Endothelial cell of umbilical vein (primary cell): ENCODE measurements at regions not wholly inside any gene's neighbourhood (a gene's known extent, or its start where the extent isn't known, plus 50 kb on each side); places are given as distances from the start of the nearest gene placed in this dataset.

ENCODE experiments used
- BruUV-seq: library from RNA; stranded (reverse); fragments of 400-500 nt; replicated peaks from 2 replicates; lab custom pipeline; 2021; lab: Mats Ljungman, UMichigan
- CTCF ChIA-PET: fragments of 300-600, 350-600 bp; sonication (Branson Sonifier 250); formaldehyde crosslinking; loops from one replicate; lab custom pipeline; 2021; ENCODE audit warnings: antibody characterized with exemption, inconsistent platforms; lab: Charles Lee
- POLR2A ChIA-PET: fragments of 300-600, 350-600 bp; sonication (Branson Sonifier 250); formaldehyde crosslinking; loops from one replicate; lab custom pipeline; 2021; ENCODE audit warnings: antibody characterized with exemption, inconsistent platforms; lab: Charles Lee
- DNase-seq: peaks from one replicate; pipeline ENCODE4 v3.0.0-alpha.2; 2011; ENCODE audit warnings: low read depth, low spot score
- FAIRE-seq: peaks from 2 replicates; lab custom pipeline; 2011; peaks lifted over from hg19 to GRCh38; lab: Jason Lieb, UNC
- H2AFZ ChIP-seq: 2 replicates; pipeline ENCODE4 v1.6.0; 2012; ENCODE audit warnings: low read depth, low read length, control low read depth, inconsistent platforms
- H3K27ac ChIP-seq: 2 replicates; pipeline ENCODE4 v1.5.1; 2011; ENCODE audit warnings: low read depth, mild to moderate bottlenecking, control low read depth, low read length, moderate library complexity; ENCODE audit not compliant: insufficient read depth
- H3K27me3 ChIP-seq, 2 experiments: 2 replicates each; pipeline versions ENCODE4 v1.6.0 to v1.6.1; 2011; ENCODE audit warnings: low read length in 2 of 2, mixed read lengths in 1 of 2; ENCODE audit not compliant: control insufficient read depth in 2 of 2, insufficient read depth in 2 of 2
- H3K36me3 ChIP-seq, 2 experiments: 2 replicates in 1 of 2; 3 replicates in 1 of 2; pipeline ENCODE4 v1.5.1; 2011; ENCODE audit warnings: low read length in 2 of 2, mild to moderate bottlenecking in 1 of 2, moderate library complexity in 1 of 2; ENCODE audit not compliant: control insufficient read depth in 2 of 2, insufficient read depth in 2 of 2; ENCODE audit errors: extremely low read depth in 1 of 2
- H3K4me1 ChIP-seq: 3 replicates; pipeline ENCODE4 v1.5.1; 2011; ENCODE audit warnings: mild to moderate bottlenecking, low read length; ENCODE audit not compliant: control insufficient read depth, insufficient read depth; ENCODE audit errors: extremely low read depth
- H3K4me2 ChIP-seq: 2 replicates; pipeline ENCODE4 v1.6.1; 2011; ENCODE audit warnings: low read length, control low read depth, mixed read lengths; ENCODE audit not compliant: insufficient read depth
- H3K4me3 ChIP-seq, 3 experiments: fragments of 200-600 bp in 1 of 3; sonication (generic), shearing (Covaris generic) in 1 of 3; replicated peaks in 1 of 3; 2 replicates each; pipeline ENCODE4 v1.5.1; 2011 to 2016; ENCODE audit warnings: control low read depth in 3 of 3, low read length in 3 of 3, mild to moderate bottlenecking in 2 of 3, inconsistent platforms in 1 of 3, low read depth in 1 of 3, moderate library complexity in 1 of 3; ENCODE audit not compliant: insufficient read depth in 1 of 3
- H3K79me2 ChIP-seq: 2 replicates; pipeline ENCODE4 v1.6.0; 2012; ENCODE audit warnings: low read length, inconsistent platforms; ENCODE audit not compliant: control insufficient read depth, insufficient read depth
- H3K9ac ChIP-seq: replicated peaks from 2 replicates; pipeline ENCODE3; 2011; ENCODE audit warnings: low read length, control low read depth; ENCODE audit not compliant: insufficient read depth; ENCODE audit errors: extremely low read depth
- H3K9me1 ChIP-seq: replicated peaks from 3 replicates; pipeline ENCODE4 v1.6.0; 2011; ENCODE audit warnings: mild to moderate bottlenecking, low read length; ENCODE audit not compliant: control insufficient read depth, insufficient read depth; ENCODE audit errors: extremely low read depth
- H3K9me3 ChIP-seq: replicated peaks from 2 replicates; pipeline ENCODE4 v1.5.1; 2012; ENCODE audit warnings: low read length, inconsistent platforms; ENCODE audit not compliant: control insufficient read depth, insufficient read depth
- H4K20me1 ChIP-seq: replicated peaks from 2 replicates; pipeline ENCODE3; 2011; ENCODE audit warnings: mild to moderate bottlenecking, low read length; ENCODE audit not compliant: control insufficient read depth, insufficient read depth; ENCODE audit errors: extremely low read depth
- GATA2 ChIP-seq: IDR thresholded peaks from 2 replicates; pipeline ENCODE4 v1.7.0; 2011; ENCODE audit warnings: low read depth, mild to moderate bottlenecking, moderate library complexity, mixed read lengths, low read length; ENCODE audit not compliant: insufficient read length, insufficient read depth
- JUN ChIP-seq: IDR thresholded peaks from 2 replicates; pipeline ENCODE4 v1.6.1; 2011; ENCODE audit warnings: borderline replicate concordance, low read depth; ENCODE audit not compliant: insufficient read length, insufficient read depth
- MYC ChIP-seq: IDR thresholded peaks from one replicate; pipeline ENCODE4 v1.6.1; 2011; ENCODE audit warnings: mild to moderate bottlenecking, low read depth, low read length
- POLR2A ChIP-seq: IDR thresholded peaks from 2 replicates; pipeline ENCODE4 v1.6.1; 2012; ENCODE audit warnings: low read depth, mild to moderate bottlenecking, control low read depth, low read length
- POLR2AphosphoS5 ChIP-seq: IDR thresholded peaks from 2 replicates; pipeline ENCODE4 v1.6.1; 2012; ENCODE audit warnings: low read depth, mild to moderate bottlenecking, control low read depth, low read length, moderate library complexity; ENCODE audit not compliant: insufficient read depth
- dilution Hi-C: fragments of 300-500 bp; cut with MboI; formaldehyde crosslinking; loops from one replicate; pipeline ENCODE4 v1.15.0; 2019; ENCODE audit warnings: low sequenced_read_pairs; ENCODE audit not compliant: extremely low pct_ligation_motif_present
- intact Hi-C: fragments of 100-400 bp; cut with micrococcal nuclease; formaldehyde crosslinking; loops from one replicate; pipeline ENCODE4 v1.10.0; 2022
- TF ChIP-seq, protein P1 (sequence below), 2 donors: IDR thresholded peaks; 1 replicate in 1 of 2; 2 replicates in 1 of 2; pipeline ENCODE4 v1.5.1; 2011; ENCODE audit warnings: low read length in 2 of 2, mild to moderate bottlenecking in 2 of 2, moderate library complexity in 2 of 2, control low read depth in 1 of 2, inconsistent platforms in 1 of 2, low read depth in 1 of 2; ENCODE audit not compliant: insufficient read depth in 1 of 2; ENCODE audit errors: extremely low read depth in 1 of 2

DNA sequence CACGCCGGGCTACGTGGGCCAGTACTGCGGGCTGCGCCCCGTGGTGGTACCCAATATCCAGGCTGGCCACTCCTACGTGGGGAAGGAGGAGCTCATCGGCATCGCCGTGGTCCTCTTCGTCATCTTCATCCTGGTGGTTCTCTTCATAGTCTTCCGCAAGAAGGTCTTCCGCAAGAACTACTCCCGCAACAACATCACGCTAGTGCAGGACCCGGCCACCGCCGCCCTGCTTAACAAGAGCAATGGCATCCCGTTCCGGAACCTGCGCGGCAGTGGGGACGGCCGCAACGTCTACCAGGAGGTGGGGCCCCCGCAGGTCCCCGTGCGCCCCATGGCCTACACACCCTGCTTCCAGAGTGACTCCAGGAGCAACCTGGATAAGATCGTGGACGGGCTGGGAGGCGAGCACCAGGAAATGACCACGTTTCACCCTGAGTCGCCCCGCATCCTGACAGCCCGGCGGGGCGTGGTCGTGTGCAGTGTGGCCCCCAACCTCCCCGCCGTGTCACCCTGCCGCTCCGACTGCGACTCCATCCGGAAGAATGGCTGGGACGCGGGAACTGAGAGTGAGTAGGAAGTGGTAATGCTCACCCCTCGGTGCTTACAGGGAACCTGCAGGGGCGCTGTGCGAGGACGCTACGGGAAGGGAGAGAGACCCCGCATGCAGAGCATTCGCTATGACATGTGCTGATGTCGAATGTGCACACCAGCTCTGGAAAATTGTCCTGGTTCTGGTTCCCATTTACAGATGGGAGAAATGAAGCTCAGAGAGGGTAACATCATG is 86.4 kb upstream of the MTNR1B start:
- Histone ChIP-seq H2AFZ (no peak overlapping the region), H3K9ac (no peak overlapping the region), H3K27ac (no peak overlapping the region), H3K4me2 (no peak overlapping the region), H3K4me3 (no peak overlapping the region), H4K20me1 (no peaks in the 10 kb centered on the region), H3K79me2 (no peaks in the 10 kb centered on the region), H3K27me3 (no peaks in the 10 kb centered on the region), H3K9me1 (no peaks in the 10 kb centered on the region), H3K4me1 (no peaks in the 10 kb centered on the region), H3K36me3 (no peaks in the 10 kb centered on the region), H3K9me3 (no peaks in the 10 kb centered on the region)
- BruUV-seq, result no TSS peak
- intact Hi-C loops, result loop anchor here (10.0 kb wide), 1 partner anchor 1368 kb away; no protein-coding TSS in a partner anchor
- ChIA-PET POLR2A (no interaction called here), CTCF (no interaction called here)
- no peak for FAIRE-seq
- TF ChIP-seq, protein P1, sequence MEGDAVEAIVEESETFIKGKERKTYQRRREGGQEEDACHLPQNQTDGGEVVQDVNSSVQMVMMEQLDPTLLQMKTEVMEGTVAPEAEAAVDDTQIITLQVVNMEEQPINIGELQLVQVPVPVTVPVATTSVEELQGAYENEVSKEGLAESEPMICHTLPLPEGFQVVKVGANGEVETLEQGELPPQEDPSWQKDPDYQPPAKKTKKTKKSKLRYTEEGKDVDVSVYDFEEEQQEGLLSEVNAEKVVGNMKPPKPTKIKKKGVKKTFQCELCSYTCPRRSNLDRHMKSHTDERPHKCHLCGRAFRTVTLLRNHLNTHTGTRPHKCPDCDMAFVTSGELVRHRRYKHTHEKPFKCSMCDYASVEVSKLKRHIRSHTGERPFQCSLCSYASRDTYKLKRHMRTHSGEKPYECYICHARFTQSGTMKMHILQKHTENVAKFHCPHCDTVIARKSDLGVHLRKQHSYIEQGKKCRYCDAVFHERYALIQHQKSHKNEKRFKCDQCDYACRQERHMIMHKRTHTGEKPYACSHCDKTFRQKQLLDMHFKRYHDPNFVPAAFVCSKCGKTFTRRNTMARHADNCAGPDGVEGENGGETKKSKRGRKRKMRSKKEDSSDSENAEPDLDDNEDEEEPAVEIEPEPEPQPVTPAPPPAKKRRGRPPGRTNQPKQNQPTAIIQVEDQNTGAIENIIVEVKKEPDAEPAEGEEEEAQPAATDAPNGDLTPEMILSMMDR (IDR thresholded peaks at IDR 0.05; ENCODE audit: extremely low read depth in 1 of 2, insufficient read depth in 1 of 2, low read depth in 1 of 2, low read length in 2 of 2), result no peak
- no peak for TF ChIP-seq JUN
- no peak for TF ChIP-seq POLR2AphosphoS5
- no peak for TF ChIP-seq GATA2
- TF ChIP-seq MYC, result no peak
- no peak for TF ChIP-seq POLR2A
- dilution Hi-C loops, result no loop called here
- DNase-seq, result no peak
